Coronary artery (tissue), 2 donors: ENCODE measurements at regions not wholly inside any gene's neighbourhood (a gene's known extent, or its start where the extent isn't known, plus 50 kb on each side); places are given as distances from the start of the nearest gene placed in this dataset.

ENCODE experiments used
- DNase-seq: peaks from one replicate; pipeline ENCODE4 v3.0.0-alpha.2; 2017; ENCODE audit warnings: low spot score
- H3K27ac ChIP-seq, 2 donors: fragments of 200-600 bp; sonication (generic); one replicate each; pipeline ENCODE4 v1.5.1; 2016 to 2019
- H3K4me3 ChIP-seq: fragments of 200-600 bp; sonication (generic); 2 replicates; pipeline ENCODE4 v1.5.1; 2016; ENCODE audit warnings: mild to moderate bottlenecking, moderate library complexity
- CTCF ChIP-seq: fragments of 200-600 bp; sonication (generic); IDR thresholded peaks from one replicate; pipeline ENCODE4 v1.5.1; 2019; ENCODE audit warnings: antibody characterized with exemption

GRCh38 chr20:61173267-61173666 lies 78.8 kb upstream of the CDH4 start:
- H3K27ac ChIP-seq, result no peak overlapping the region
- no peak for TF ChIP-seq CTCF
- no peak overlapping the region for H3K4me3 ChIP-seq

DNA sequence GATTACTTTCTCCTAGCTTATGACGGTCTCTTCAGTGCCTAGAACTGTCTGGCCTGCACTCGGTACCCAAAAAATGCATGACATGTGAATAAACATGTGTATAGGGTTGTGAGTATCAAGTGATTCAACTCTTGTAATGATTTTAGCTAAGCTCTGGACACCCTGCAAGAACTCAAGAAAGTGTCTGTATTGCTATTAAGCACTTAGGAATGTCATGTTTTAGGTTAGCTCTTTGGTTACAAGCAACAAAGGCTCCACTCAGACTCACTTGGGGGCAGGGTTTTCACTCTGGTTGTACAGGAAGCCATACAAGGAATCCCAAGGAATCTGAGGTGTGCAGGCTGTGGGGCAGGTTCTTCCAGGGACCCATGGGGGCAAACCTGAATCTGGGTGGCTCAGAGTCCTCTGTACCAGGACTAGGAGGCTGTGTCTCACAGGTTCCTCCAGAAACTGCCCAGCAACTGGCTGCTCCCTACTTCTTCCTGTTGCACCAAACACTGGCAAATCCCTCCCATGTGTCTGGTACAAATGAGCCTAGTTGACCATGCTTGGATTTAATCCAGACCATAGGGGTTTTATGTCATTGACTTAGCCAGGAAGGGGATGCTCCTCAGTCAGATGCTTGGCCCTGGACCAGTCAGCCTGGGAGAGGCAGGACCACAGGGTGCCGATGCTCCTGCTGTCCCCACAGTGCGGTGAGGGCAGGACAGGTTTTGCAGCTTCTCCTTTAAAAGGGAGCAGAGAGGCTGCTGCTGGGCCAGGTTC lies 77.9 kb upstream of the CDH4 start:
- H3K27ac ChIP-seq, result no peak overlapping the region
- no peak overlapping the region for H3K4me3 ChIP-seq
- DNase-seq, result no peak
- TF ChIP-seq CTCF, result no peak

More at GRCh38 chr20:61173267-61173666, 78.8 kb upstream of the CDH4 start:
- DNase-seq, result no peak

DNA sequence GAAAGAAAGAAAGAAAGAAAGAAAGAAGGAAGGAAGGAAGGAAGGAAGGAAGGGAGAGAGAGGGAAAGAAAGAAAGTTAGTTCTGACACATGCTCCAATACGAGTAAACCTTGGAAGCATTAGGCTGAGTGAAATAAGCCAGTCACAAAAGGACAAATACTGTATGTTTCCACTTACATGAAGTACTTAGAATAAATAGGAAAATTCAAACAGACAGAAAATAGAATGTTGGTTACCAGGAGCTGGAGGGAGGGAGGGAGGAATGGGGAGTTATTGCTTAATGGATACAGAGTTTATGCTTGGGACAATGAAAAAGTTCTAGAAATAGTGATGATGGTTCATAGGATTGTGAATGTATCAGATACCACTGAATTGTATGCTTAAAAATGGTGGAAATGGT lies 75.2 kb upstream of the CDH4 start:
- DNase-seq, result no peak
- Histone ChIP-seq H3K27ac (no peak overlapping the region), H3K4me3 (no peak overlapping the region)
- no peak for TF ChIP-seq CTCF

DNA sequence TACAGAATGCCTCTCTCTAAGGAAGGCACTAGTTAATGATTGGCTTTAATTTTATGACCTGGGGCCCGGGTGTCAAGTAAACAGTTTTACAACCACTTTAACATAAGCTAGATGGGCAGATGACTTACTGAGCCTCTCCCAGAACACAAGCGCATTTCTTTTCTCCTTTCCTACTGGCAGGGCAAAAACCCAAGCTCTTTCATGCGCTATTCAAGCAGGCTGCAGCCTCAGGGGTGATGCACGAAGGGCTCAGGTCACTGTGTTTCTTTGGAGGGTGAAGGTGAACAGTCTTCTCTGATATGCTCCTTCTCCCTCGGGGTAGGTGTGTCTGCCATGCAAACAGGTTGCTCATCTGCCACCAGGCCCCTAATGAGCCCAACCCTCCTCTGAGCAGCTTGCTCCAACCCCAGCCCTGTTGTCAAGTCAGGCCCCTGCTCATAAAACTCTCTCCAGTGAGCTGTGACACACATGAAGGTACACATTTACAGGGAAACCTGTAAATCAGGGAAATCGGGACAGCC lies 73.5 kb upstream of the CDH4 start:
- no peak overlapping the region for H3K27ac ChIP-seq
- no peak for DNase-seq
- TF ChIP-seq CTCF, result no peak

DNA sequence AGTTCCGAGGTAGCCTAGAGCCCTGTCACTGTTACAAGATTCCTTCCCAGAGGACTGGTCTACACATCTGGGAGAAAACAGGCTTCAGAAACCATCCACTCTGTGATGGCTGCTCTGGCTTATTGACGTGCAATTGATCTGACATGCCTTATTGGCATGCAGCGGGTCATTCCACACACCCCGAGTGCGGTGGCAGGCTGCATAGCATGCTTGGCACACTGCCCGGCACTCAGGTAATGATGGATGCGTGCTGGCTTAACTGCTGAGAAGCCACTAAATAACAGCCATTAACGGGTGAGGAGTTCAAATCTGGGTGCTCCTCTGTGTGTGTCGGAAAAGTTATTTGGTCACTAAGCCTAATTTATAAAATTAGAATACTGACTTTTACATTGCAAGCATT lies 67.9 kb upstream of the CDH4 start:
- no peak for TF ChIP-seq CTCF
- Histone ChIP-seq H3K4me3 (no peak overlapping the region), H3K27ac (no peak overlapping the region)
- DNase-seq, result no peak

More for the DNA sequence above, 73.5 kb upstream of the CDH4 start:
- H3K4me3 ChIP-seq, result no peak overlapping the region

DNA sequence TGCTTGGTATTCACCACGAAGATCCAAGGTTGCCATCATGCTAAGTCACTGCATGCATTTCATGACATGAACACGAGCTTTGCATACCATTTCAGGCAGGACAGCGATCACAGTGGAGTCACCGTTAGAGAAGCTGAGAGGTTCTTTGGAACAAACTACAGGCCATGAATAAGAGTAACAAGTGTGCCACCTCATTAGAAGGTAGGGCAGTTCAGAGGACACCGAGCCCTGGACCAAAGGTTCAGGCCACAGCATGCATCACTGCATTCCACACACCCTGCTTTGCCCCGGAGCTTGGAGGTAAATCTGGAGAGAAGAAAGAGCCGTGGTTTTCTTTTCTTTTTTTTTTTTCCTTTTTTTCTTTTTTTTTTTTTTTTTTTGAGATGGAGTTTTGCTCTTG lies 66.9 kb upstream of the CDH4 start:
- DNase-seq, result no peak
- TF ChIP-seq CTCF, result no peak
- H3K27ac ChIP-seq, result no peak overlapping the region
- H3K4me3 ChIP-seq, result no peak overlapping the region
